ENCODE measurements at regions not wholly inside any gene's neighbourhood (a gene's known extent, or its start where the extent isn't known, plus 50 kb on each side); places are given as distances from the start of the nearest gene placed in this dataset.

GRCh38 chr13:21996049-21996448 is 325.2 kb downstream of the FGF9 start:
- H3K27ac ChIP-seq (ENCODE audit: extremely low read depth, low read depth, low read length): no peak overlapping the region
- POLR2A ChIA-PET: no interaction called here
- no peak for TF ChIP-seq ZNF114 (tag by site-specific recombination; IDR thresholded peaks at IDR 0.05)
- no peak for TF ChIP-seq ZNF629 (tag by site-specific recombination; IDR thresholded peaks at IDR 0.05)
- TF ChIP-seq, protein P1, sequence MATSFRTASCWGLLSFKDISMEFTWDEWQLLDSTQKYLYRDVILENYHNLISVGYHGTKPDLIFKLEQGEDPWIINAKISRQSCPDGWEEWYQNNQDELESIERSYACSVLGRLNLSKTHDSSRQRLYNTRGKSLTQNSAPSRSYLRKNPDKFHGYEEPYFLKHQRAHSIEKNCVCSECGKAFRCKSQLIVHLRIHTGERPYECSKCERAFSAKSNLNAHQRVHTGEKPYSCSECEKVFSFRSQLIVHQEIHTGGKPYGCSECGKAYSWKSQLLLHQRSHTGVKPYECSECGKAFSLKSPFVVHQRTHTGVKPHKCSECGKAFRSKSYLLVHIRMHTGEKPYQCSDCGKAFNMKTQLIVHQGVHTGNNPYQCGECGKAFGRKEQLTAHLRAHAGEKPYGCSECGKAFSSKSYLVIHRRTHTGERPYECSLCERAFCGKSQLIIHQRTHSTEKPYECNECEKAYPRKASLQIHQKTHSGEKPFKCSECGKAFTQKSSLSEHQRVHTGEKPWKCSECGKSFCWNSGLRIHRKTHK (tag by site-specific recombination; IDR thresholded peaks at IDR 0.05): no peak
- TF ChIP-seq GLIS1 (tag by site-specific recombination; IDR thresholded peaks at IDR 0.05): no peak
- no peak for TF ChIP-seq ZNF175 (tag by site-specific recombination; IDR thresholded peaks at IDR 0.05)
- TF ChIP-seq ZNF341 (tag by site-specific recombination; IDR thresholded peaks at IDR 0.05; ENCODE audit: low read depth): no peak
- TF ChIP-seq AEBP2 (tag by site-specific recombination; IDR thresholded peaks at IDR 0.05; ENCODE audit: borderline replicate concordance): no peak
- no peak for TF ChIP-seq ZNF768 (tag by site-specific recombination; IDR thresholded peaks at IDR 0.05)
- no peak for TF ChIP-seq IKZF3 (tag by site-specific recombination; IDR thresholded peaks at IDR 0.05)
- TF ChIP-seq ZNF394 (tag by site-specific recombination; IDR thresholded peaks at IDR 0.05; ENCODE audit: borderline replicate concordance): no peak
- no peak for TF ChIP-seq ZSCAN5A (tag by site-specific recombination; IDR thresholded peaks at IDR 0.05)
- TF ChIP-seq ZNF362 (tag by site-specific recombination; IDR thresholded peaks at IDR 0.05): no peak
- TF ChIP-seq ZNF560 (tag by site-specific recombination; IDR thresholded peaks at IDR 0.05; ENCODE audit: borderline replicate concordance): no peak
- TF ChIP-seq, protein P2, sequence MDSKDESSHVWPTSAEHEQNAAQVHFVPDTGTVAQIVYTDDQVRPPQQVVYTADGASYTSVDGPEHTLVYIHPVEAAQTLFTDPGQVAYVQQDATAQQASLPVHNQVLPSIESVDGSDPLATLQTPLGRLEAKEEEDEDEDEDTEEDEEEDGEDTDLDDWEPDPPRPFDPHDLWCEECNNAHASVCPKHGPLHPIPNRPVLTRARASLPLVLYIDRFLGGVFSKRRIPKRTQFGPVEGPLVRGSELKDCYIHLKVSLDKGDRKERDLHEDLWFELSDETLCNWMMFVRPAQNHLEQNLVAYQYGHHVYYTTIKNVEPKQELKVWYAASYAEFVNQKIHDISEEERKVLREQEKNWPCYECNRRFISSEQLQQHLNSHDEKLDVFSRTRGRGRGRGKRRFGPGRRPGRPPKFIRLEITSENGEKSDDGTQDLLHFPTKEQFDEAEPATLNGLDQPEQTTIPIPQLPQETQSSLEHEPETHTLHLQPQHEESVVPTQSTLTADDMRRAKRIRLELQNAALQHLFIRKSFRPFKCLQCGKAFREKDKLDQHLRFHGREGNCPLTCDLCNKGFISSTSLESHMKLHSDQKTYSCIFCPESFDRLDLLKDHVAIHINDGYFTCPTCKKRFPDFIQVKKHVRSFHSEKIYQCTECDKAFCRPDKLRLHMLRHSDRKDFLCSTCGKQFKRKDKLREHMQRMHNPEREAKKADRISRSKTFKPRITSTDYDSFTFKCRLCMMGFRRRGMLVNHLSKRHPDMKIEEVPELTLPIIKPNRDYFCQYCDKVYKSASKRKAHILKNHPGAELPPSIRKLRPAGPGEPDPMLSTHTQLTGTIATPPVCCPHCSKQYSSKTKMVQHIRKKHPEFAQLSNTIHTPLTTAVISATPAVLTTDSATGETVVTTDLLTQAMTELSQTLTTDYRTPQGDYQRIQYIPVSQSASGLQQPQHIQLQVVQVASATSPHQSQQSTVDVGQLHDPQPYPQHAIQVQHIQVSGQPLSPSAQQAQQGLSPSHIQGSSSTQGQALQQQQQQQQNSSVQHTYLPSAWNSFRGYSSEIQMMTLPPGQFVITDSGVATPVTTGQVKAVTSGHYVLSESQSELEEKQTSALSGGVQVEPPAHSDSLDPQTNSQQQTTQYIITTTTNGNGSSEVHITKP (tag by site-specific recombination; IDR thresholded peaks at IDR 0.05): no peak
- TF ChIP-seq ZNF423 (tag by site-specific recombination; IDR thresholded peaks at IDR 0.05): no peak
- no peak for TF ChIP-seq ZNF239 (tag by site-specific recombination; IDR thresholded peaks at IDR 0.05)
- TF ChIP-seq ZNF558 (tag by site-specific recombination; IDR thresholded peaks at IDR 0.05): no peak
- no peak for TF ChIP-seq ZNF501 (tag by site-specific recombination; IDR thresholded peaks at IDR 0.05)
- TF ChIP-seq ZNF132 (tag by site-specific recombination; IDR thresholded peaks at IDR 0.05; ENCODE audit: borderline replicate concordance): no peak
- CTCF ChIA-PET: no interaction called here
- H3K36me3 ChIP-seq (ENCODE audit: control insufficient read depth in 2 of 2, insufficient read depth in 1 of 2, low read length in 2 of 2): no peaks in the 10 kb centered on the region
- H3K4me1 ChIP-seq (ENCODE audit: control insufficient read depth, insufficient read depth, low read length): no peaks in the 10 kb centered on the region; the same call in 1 of the 2 replicates
- no peaks in the 10 kb centered on the region for H3K9me3 ChIP-seq (ENCODE audit: control insufficient read depth, insufficient read depth, low read depth, low read length)
- no peak overlapping the region for H3K4me3 ChIP-seq (ENCODE audit: low read depth, low read length)
